ENCODE measurements at regions not wholly inside any gene's neighbourhood (a gene's known extent, or its start where the extent isn't known, plus 50 kb on each side); places are given as distances from the start of the nearest gene placed in this dataset.

GRCh38 chr3:27779176-27779575 is 57.1 kb upstream of the EOMES start:
- no peak overlapping the region for H3K4me3 ChIP-seq (ENCODE audit: low read depth, low read length)
- no peak for TF ChIP-seq CTCF (IDR thresholded peaks at IDR 0.05; ENCODE audit: low read depth, low read length, missing control alignments)
- DNase-seq (ENCODE audit: low read depth): no peak
- in situ Hi-C loops (cut with HindIII; ENCODE audit: low sequenced_read_pairs): no loop called here

- DNase-seq (ENCODE audit: low read depth): no peak
These were observed 67.3 kb upstream of the EOMES start for GRCh38 chr3:27789420-27789819.

GRCh38 chr3:27791956-27792355 is 69.8 kb upstream of the EOMES start:
- in situ Hi-C loops (cut with HindIII; ENCODE audit: low sequenced_read_pairs): no loop called here
- DNase-seq (ENCODE audit: low read depth): no peak
- H3K4me3 ChIP-seq (ENCODE audit: low read depth, low read length): no peak overlapping the region
- TF ChIP-seq CTCF (IDR thresholded peaks at IDR 0.05; ENCODE audit: low read depth, low read length, missing control alignments): no peak

More at GRCh38 chr3:27789420-27789819, 67.3 kb upstream of the EOMES start:
- TF ChIP-seq CTCF (IDR thresholded peaks at IDR 0.05; ENCODE audit: low read depth, low read length, missing control alignments): no peak
- in situ Hi-C loops (cut with HindIII; ENCODE audit: low sequenced_read_pairs): no loop called here
- H3K4me3 ChIP-seq (ENCODE audit: low read depth, low read length): no peak overlapping the region

- no peak for DNase-seq (ENCODE audit: low read depth)
- TF ChIP-seq CTCF (IDR thresholded peaks at IDR 0.05; ENCODE audit: low read depth, low read length, missing control alignments): no peak
- in situ Hi-C loops (cut with HindIII; ENCODE audit: low sequenced_read_pairs): no loop called here
- no peak overlapping the region for H3K4me3 ChIP-seq (ENCODE audit: low read depth, low read length)
These were observed 70.7 kb upstream of the EOMES start for GRCh38 chr3:27792869-27793268.

- H3K4me3 ChIP-seq (ENCODE audit: low read depth, low read length): no peak overlapping the region
- no peak for TF ChIP-seq CTCF (IDR thresholded peaks at IDR 0.05; ENCODE audit: low read depth, low read length, missing control alignments)
- in situ Hi-C loops (cut with HindIII; ENCODE audit: low sequenced_read_pairs): no loop called here
- DNase-seq (ENCODE audit: low read depth): no peak
These were observed 72.1 kb upstream of the EOMES start for GRCh38 chr3:27794211-27794610.

- no peak for DNase-seq (ENCODE audit: low read depth)
- in situ Hi-C loops (cut with HindIII; ENCODE audit: low sequenced_read_pairs): no loop called here
- H3K4me3 ChIP-seq (ENCODE audit: low read depth, low read length): no peak overlapping the region
- no peak for TF ChIP-seq CTCF (IDR thresholded peaks at IDR 0.05; ENCODE audit: low read depth, low read length, missing control alignments)
These were observed 74.3 kb upstream of the EOMES start for GRCh38 chr3:27796365-27796875.

- no peak for TF ChIP-seq CTCF (IDR thresholded peaks at IDR 0.05; ENCODE audit: low read depth, low read length, missing control alignments)
- DNase-seq (ENCODE audit: low read depth): no peak
- H3K4me3 ChIP-seq (ENCODE audit: low read depth, low read length): no peak overlapping the region
- in situ Hi-C loops (cut with HindIII; ENCODE audit: low sequenced_read_pairs): no loop called here
These were observed 75.7 kb upstream of the EOMES start for GRCh38 chr3:27797773-27798172.

All from astrocyte of the cerebellum (primary cell).